ENCODE measurements at regions not wholly inside any gene's neighbourhood (a gene's known extent, or its start where the extent isn't known, plus 50 kb on each side); places are given as distances from the start of the nearest gene placed in this dataset.
"Not testable (repeated sequence)": the region's sequence is repeated elsewhere in the genome, so short reads cannot be mapped to it uniquely, and the experiment has no call there.

DNA sequence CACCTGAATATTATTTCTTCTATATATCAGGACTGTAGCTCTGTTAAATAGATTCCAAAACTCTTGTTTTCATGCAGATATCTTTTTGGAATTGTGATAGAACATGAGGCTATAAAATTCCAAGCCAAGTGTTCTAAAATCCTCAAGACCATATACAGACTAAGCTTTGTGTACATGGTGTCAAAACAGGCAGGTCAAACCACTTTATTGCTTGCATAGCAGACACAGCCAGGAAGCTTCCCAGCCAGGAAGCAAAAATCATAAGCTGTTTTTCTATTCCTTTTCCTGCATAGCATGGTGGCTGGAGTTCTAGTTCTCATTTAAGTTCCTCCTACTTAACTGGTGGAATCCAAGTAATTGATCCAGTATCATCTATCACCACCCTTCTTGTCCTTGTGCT is 353.3 kb downstream of the PAX1 start:
- DNase-seq: no peak

DNA sequence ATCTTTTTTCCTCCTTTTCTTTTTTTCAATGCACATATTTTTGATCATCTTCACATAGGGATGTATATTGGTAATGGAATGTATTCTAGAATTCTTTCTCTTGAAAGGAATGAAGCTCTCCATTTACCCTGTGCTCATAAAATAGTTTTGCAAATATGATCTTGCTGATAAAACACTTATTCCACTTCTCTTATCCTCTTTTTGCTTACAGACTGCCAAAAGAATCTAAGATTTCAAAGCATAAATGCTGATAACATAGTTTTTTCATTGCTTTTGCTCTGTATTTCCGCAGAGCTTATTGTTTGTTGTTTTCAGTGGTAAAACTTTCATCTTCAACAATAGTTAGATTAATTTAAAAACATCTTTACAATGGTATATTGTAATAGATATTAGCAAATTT is 350.5 kb downstream of the PAX1 start:
- no peak for DNase-seq

DNA sequence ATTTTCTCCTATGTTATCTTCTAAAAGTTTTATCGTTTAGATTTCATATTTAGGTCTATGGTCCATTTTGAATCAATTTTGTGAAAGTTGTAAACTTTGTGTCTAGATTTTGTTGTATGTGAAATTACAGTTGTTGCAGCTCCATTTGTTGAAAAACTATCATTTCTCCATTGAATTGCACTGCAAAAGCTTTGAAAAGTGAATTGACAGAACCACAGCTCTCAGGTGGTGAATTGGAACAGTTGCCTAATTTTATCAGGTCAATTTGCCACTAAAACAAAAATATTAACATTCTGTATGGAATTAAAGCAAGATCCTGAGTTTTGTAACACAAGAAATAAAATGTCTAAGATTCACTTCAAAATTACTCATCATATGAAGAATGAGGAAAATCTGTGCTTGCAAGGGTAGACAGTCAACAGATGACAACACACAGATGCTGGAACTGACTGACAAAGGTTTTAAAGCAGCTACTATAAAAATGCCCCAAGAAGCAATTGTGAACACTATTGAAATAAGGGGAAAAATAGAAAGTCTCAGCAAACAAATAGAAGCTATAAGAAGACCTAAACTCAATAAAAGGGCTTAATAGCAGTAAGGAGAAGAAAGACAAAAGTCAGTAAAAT is 346.7 kb downstream of the PAX1 start:
- DNase-seq: no peak

DNA sequence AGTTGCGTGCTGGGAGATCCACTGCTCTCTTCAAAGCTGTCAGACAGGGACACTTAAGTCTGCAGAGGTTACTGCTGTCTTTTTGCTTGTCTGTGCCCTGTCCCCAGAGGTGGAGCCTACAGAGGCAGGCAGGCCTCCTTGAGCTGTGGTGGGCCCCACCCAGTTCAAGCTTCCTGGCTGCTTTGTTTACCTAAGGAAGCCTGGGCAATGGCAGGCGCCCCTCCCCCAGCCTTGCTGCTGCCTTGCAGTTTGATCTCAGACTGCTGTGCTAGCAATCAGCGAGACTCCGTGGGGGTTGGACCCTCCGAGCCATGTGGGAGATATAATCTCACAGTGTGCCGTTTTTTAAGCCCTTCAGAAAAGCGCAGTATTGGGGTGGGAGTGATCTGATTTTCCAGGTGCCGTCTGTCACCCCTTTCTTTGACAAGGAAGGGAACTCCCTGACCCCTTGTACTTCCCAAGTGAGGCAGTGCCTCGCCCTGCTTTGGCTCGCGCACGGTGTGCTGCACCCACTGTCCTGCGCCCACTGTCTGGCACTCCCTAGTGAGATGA is 340.6 kb downstream of the PAX1 start:
- not testable (repeated sequence) for DNase-seq

DNA sequence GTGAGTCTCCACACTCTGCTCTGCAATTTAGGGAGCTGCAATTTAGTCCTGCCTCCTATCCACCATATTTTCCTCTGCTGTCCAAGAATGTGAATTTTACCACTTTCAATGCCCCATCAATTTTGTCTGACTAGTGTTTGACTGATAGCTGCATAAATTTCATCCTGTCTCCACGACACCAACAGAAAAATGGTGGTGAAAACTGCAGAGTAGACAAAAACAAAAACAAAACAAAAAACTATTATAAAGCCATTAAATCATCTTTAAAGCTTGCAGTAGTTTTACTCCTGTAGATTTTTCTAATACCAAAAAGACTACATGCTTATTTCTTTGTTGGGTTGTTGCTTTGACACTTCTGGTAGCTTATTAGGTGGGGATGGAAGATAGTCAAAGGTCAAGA is 322.0 kb downstream of the PAX1 start:
- DNase-seq: no peak

DNA sequence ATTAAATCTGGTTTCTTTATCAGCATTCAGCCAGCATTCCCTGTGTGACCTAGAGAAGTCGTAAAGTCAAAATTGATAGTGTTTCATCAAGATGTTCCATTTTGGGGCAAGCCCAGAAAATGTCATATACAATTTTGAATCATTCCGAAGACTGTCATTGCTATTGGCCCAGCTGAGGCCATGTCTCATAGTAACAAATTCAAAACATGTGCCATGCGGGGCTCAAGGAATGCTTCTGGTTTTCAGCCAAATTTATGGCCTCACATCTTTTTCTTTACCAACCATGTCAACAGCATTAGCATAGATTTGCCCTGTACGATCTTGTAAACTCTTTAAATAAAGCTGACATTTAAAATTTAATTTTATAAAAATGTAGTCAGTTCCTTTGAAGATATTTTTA is 314.7 kb downstream of the PAX1 start:
- DNase-seq: no peak

DNA sequence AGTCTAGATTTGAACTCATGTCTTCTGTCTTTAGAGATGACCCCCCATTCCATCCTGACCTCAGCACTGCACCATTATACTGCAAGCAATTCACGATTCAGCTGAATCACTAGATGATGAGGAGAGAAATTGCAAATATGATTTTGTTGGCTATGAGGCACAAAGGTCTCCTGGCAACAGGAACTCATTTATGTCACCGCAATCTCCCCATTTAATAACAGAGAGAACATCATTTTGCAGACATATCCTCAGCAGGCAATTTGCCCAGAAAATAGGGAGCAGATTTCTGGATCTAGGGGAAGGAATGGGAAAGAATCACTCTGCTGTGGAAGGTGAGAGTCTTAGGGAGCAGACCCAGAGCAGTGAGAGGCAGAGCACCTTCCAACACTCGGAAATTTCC is 303.0 kb downstream of the PAX1 start:
- DNase-seq: no peak

DNA sequence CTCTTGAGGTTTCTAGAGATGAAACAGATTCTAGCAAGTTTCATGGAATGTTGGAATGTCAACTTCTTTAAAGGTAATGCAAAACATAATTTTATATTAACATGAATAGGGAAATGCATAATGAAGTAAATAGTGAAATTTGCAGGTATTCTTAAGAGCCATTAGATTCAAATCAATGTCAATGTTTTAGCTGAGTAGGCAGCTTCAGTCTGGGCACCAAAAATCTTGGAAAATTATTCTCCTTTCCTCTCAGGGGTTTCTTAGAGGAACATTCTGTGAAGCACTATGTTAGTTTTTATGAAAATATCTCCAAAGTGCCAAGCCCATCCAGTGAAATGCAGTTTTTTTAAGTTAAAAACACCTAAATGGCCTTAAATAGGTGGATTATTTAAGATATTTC is 300.8 kb downstream of the PAX1 start:
- no peak for DNase-seq

DNA sequence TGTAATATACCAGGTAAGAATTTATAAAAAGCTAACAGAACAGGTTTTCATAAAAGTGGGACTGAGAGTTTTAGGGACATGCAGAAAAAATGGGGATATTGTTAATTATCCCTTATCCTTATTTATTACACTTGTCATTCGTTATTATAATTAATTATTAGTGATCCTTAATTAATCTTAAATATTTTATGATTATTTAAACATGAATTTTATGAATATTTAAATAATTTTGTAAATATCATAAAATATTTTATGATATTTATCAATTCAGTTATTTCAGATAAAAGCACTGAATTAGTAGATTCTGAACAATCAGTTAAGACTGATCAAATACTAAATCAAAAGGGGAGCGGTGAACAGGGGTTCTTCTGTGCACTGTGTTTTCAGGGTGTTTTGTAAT is 300.1 kb downstream of the PAX1 start:
- DNase-seq: no peak

DNA sequence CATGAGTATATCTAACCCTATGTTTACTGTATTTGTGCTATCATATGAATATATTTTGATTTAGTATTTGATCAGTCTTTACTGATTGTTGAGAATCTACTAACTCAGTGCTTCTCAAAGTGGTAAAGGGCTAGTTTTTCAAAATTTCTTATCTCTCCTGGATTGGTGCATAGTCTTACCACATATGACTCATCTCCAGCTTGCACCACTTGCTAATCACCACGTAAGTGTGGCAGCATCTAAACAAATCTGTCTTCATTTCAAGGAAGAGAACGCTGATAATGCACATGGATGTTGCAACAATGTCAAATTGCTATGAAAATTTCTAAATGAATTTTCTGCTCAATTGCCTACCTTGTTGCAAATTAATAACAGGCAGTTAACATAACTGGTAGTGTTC is 299.5 kb downstream of the PAX1 start:
- no peak for DNase-seq

DNA sequence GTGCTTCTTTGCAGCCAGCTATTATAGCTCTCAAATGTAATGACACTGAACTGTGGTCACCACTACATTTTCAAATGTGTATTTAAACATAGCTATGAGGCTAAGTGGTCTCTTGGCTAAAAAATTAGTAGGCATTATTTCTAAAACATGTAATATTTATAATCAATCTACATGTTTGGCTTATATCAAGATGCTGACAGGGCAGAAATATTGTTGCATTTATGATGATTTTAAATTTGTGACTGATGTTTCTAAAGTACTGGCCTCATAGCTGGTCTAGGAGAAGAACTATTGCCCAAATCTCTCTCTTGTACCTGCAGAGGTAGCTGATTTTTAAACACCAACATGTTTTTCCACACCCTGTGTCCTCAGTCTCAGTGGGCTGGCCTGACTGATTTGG is 298.2 kb downstream of the PAX1 start:
- no peak for DNase-seq

DNA sequence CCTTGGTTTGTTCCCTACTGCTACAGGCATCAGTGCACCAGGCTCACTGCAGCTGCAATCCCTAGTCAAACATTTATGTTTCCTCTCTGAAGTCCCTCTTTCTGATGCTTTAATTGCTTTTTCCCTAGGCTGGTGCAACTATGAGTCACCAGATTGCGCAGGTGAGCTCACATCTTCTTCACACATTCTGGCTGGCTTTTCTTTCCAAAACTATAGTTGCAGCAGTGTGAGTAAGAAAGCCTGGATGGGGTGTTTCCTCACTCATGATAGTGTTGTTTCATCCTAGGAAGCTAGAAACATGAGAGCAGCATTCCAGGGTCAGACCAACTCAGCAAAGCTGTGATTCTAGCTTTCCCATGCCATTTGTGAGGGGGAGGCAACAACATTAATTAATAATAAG is 296.4 kb downstream of the PAX1 start:
- DNase-seq: no peak

DNA sequence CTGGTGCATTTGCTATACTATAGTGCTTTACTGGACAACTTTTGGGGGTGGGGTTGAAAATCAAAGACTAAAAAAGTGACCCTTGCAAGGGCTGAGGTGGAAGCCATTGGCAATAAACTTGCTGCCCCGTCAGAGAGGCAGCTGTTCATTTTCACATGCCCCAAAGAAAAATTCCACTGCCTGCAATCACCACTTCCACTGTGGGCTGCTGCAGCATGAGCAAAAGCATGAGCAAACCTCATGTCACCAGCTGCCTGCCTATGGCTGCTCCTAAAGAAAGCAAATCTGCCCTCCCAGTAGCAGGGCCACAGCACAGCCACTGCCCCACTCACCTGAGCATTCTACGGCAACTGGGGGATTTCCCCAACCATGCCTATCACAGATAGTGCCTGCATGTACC is 290.0 kb downstream of the PAX1 start:
- no peak for DNase-seq

DNA sequence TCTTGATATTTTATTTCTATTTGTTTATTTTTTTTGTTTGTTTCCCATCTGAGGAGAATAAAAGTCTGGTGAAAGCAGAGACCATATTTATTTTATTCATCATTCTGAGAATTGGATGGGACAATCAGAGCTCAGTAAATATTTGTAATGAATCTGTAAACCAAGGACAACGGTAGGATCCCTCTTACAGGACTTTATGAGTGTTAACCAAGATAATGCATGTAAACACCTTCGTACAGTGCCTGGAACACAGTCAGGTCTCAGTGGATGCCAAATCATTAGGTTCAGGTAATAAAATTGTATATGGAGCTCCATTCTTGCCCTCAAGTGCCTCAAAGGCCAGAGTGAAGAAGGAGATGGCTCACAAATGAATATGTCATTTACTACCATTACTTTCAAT is 288.7 kb downstream of the PAX1 start:
- DNase-seq: no peak

DNA sequence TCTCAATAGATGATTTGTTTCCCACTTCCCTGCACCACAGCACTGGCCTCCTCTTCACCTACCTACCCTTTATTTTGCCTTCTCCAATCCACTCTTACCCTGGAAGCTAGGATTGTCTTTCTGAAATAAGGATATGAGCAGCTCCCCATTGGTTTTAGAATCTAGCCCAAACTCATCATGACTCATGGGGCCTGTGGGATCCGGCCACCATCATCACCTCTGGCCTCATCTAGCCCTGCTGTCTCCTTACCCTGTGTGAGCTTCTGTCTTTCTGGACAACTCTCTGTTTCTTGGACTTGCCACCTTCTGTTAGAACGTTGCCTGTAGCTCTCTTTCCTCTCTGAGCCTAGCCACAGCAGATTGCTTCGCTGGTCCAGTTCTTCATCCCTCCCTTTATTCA is 277.1 kb downstream of the PAX1 start:
- no peak for DNase-seq

DNA sequence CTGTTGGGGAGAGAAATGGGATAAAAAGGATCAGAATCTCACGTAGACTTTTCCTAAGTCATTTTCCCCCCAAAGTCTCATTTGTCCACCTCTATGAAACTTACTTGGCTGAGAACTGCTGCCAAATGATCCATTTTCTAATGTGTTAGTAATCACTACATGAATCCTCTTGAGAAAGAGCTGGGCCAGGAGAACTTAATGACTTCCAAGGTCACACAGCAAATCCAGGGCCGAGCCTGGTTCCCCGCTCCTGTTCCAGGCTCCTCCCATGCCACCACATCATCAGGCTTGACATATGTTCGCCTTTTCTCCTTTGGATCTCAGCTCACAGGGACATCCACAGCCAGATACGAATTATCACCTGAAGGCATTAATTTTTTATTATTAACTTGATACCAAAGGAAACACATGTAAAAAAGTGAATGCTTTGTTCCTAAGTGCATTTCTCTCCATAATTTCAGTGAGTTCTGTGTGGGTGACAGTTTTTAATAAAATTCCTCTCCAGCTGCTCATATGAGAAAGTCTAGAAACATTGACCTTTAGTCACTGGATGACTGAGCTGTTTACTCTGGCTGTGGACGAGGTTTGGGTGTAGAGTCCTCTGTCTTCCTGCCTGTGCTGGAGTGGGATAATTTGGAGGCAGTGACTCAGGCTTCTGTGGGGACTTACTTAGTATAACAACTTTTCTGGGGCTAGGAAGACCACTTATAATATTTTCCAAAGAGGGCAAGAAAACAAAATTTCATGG is 276.3 kb downstream of the PAX1 start:
- no peak for DNase-seq

DNA sequence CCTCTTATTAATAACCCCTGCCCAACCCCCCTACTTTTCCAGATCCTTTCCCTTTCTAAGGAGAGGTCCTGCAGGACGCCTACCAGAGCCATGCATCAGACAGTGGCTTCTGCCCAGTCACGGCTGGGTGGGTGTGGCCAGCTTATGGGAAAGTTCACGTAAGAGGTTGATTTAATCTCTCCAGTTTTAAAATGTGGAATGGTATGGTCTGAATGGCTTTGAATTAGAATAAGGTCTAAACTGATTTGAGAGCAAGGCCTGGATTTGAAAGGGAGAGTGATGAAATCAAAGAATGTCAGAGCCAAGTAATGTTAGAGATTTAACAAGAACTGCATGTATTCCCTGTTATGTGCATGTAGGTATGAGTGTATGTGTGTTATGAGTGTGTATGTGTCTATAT is 275.7 kb downstream of the PAX1 start:
- DNase-seq: no peak

DNA sequence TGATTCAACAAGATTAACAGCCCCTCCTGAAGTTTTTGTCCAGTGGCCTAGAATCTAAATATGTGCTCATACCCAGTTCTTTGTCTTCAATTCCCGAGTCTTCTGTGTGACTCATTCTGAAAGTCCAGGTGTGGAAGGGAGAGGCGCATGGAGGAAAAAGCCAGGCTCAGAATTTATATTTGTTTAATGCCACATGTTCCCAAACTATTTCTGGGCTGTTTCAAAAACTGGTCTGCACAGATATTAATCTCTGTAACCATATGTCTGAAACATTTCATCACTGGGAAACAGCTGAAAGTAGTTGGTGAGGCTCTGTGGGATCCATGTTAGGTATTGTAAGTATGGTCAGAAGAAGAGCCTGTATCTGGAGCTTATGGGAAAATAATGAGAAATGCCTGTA is 266.0 kb downstream of the PAX1 start:
- no peak for DNase-seq

DNA sequence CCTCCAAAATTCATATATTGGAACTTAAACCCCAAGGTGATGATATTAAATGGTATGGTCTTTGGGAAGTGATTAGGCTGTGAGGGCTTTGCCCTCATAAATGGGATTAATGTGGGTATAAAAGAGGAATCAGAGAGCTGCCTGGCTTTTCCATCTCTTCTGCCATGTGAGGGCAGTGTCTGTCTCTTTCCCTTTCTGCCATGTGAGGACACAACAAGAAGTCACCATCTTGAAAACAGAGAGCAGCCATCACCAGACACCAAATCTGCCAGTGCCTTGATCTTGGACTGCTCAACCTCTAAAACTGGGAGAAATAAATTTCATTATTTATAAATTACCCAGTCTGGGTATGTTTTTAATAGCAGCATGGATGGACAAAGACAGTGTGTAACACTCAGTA is 263.0 kb downstream of the PAX1 start:
- DNase-seq: no peak

DNA sequence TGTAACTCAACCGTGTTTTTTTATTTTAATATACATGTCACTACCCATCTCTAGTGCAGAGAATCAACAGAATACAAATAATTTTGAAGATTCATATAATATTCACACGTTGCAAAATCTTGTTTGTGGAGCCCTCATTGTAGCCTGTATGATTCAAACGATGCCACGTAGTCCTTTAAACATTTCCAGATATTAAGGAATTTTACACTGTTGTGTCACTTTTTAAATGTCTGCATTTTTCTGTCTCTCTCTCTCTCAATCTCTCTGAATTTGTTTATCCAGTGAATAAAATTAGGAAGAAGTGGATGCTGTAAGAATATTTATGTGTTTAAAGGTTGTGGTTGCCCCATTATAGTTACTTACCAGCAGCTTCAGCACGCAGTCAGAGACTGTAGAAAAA is 262.0 kb downstream of the PAX1 start:
- no peak for DNase-seq

DNA sequence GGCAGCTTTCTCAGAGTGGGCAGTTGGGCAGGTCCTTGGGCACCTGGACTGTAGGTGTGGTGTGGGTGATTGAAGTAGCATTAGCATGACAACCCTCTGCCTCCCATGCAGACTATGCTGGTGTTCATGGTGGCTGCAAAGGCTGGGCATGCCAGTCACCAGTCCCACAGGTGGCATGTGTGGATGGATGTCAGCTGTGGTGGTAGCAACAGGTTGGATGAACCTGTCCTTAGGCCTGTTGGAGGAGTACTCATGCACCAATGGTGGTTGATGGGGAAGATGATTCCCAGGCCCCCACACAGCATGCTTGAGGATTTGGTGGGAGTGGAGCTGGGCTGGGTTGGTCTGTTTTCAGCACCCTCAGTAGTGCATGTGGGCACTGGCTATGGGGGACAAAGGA is 251.1 kb downstream of the PAX1 start:
- no peak for DNase-seq

DNA sequence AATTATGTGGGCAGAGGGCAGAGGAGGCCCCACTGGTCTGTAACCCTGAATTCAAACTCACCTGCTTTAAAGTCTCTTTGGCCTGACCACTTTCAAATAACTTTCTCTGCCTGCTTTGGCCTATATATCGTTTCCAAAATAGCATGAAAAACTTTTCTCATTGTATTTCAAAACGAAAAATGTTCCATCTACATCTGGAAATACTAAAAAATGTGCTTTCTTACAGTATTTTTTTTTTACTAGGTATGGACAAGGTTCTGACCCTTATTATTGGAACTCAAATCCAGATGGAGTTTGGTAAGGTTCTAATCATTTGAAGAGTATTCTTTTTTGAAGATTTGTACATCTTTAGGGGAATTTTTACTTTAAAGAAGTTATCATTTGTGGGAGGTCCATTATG is 241.9 kb downstream of the PAX1 start:
- no peak for DNase-seq

DNA sequence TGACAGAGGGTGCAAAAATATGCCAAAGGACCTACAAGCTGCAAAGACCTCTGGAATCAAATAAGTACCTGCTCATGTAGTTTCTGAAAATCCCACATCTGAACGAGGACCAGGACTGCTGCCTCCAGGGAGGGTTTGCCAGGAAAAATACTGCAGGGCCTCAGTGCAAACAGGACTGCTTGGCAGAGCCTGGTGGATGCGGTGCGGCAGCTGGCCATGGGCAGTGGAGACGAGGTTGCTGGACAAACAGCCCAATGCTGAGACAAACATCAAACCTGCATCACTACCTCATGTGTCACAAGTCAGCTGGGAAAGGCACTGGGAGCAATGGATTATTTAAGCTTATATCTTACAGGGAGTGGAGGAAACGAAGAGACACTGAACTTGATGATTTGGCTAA is 238.8 kb downstream of the PAX1 start:
- no peak for DNase-seq

DNA sequence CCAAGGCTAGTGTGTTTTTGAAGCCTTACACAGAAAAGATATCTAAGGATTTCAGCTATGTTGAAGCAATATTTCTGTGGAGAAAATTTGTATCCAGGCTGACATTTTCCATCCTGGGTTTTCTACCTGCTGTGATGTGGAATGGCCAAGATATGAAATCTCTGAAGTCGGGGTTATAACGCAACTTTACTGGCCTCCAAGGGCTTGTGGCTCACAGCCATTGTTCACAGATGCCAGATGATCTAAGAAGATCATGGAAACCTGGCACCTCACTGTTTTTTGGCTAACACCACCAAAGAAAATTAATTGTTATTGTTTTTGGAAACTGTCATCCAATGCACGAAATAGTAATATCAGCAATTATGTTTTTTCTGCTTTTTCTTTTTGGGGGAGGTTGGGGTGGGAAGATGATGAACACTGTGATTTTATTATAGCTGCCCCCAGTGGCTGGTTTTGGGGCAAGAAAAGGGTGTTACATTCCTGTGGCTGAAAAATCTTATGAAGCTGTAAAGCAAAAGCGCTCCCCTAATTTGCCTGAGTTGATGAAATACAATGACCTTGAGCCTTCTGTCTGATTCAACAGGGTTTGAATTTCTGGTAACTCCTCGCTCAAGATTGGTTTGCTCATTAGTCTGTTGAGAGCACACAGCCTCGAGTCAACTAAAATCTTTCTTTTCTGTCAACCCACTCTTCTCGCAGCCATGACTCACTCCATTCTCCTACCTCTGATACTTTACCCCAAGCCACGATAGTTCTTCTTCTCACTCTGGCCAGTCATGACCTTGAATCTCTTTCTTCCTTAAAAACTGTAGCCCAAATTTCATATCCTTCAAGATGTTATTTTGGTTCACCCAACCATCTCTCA is 236.7 kb downstream of the PAX1 start:
- DNase-seq: no peak

All from CD4-positive, alpha-beta T cell treated with Interleukin-10 for 1 hour (primary cell).